HG02759 (cell line): ENCODE measurements at regions not wholly inside any gene's neighbourhood (a gene's known extent, or its start where the extent isn't known, plus 50 kb on each side); places are given as distances from the start of the nearest gene placed in this dataset.
"Not testable (repeated sequence)": the region's sequence is repeated elsewhere in the genome, so short reads cannot be mapped to it uniquely, and the experiment has no call there.

ENCODE experiments used
- ATAC-seq: cut with Tn5 transposase; IDR thresholded peaks from one replicate; pipeline ENCODE4 v1.9.1; 2021; ENCODE audit warnings: mild to moderate bottlenecking, moderate library complexity; ENCODE audit not compliant: unreplicated experiment

DNA sequence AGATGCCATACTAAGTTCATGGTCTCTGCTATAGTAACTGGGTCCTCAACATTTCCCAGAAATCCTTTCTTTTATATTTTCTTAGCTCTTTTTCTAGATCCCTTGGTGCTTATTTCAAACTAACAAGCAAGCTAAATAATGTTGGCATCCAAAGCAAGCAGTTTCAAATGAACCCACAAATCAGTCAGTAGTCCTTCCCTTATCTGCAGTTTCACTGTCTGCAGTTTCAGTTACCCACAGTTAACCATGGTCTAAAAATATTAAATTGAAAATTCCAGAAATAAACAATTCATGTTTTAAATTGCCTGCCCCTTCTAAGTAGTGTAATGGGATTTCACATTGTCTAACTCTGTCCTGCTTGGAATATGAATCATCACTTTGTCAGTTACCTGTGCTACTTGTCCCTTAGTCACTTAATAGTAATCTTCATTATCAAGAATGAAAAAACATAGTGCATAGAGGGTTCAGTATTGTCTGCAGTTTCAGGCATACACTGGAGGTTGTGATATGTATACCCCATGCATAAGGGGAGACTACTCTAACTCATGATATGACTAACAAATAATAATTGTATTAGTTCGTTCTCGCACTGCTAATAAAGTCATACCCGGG, 633.7 kb downstream of the MECOM start:
- ATAC-seq: no peak

GRCh38 chr3:169028716-169029115, 634.8 kb downstream of the MECOM start:
- ATAC-seq: no peak

GRCh38 chr3:169026543-169027182, 636.8 kb downstream of the MECOM start:
- no peak for ATAC-seq

- ATAC-seq: no peak
Measured at GRCh38 chr3:169022457-169022856, 641.1 kb downstream of the MECOM start.

DNA sequence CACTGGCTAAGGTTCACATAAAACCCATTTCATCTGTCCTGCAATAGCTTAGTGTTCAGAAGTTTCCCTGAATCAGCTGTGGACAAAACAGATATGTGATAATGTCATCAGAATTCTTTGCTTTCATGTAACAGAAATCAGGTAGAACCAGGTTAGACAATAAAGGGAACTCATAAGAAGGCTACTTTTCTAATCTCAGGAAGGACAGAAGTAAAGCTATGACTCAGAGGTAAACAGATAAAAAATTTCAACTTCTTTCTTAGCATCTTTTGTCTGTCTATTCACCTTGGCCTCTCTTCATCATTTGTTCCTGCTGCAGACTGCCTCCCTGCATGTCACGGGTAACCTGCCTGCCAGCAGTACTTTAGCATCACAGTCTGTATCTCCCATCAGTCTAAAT, 643.1 kb downstream of the MECOM start:
- no peak for ATAC-seq

DNA sequence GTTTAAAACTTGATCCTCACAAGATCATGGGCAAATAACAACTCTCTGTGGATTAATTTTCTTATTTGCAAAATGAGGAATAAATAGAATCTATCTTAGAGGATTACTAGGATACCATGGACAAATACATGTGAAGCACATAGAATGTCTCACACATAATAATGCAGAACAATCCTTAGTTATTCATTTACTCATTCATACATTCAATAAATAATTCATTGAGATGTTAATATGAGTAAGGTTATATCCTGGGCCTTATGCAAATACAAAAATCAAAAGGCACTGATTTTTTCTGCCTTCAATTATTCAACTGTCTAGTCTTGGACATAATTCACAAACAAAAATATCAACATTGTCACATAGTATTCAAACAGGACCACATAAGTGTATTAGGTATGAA, 654.1 kb downstream of the MECOM start:
- ATAC-seq: no peak

GRCh38 chr3:169008776-169009358, 654.6 kb downstream of the MECOM start:
- peak; percentile 59 for ATAC-seq

DNA sequence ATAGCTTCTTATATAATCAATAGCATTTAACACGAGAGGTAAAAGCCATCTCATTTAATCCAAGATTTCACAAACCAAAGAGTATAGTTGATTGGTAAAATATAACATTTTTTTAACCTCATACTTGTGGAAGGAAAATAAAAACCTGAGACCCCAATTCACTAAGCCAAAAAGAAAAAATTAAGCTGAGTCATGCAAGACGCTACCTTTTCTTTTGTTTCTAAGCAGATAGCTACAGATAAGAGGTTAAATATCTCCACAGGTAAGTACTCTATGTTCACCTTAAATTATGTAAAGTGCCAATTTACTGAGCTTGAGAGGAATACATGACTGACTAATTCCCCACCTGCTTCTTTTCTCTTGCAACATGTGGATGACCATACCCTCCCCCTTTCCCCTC, 656.4 kb downstream of the MECOM start:
- no peak for ATAC-seq

GRCh38 chr3:169006398-169006797, 657.1 kb downstream of the MECOM start:
- not testable (repeated sequence) for ATAC-seq

GRCh38 chr3:169002689-169003088, 660.8 kb downstream of the MECOM start:
- no peak for ATAC-seq

GRCh38 chr3:168998792-168999191, 664.7 kb downstream of the MECOM start:
- ATAC-seq: no peak

DNA sequence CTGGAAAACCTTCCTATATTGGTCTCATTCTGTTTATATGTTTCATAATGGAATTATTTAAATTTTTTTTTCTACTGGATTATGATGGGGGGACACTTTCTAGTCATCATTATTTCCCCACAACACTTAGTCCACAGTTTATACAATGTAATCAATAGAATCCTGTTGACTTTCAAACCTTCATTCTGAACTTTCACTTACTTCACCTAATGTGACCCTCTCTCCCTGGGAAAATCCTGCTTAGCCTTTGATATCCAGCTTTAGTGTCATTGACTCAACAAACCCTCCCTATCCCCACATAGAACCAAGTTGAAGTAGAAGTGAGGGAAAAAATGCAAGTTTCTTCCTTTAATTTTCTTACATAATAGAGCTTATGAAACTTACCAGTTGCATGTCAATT, 666.0 kb downstream of the MECOM start:
- no peak for ATAC-seq

- no peak for ATAC-seq
Measured at GRCh38 chr3:168996622-168997021, 666.9 kb downstream of the MECOM start.

- no peak for ATAC-seq
Measured at GRCh38 chr3:168995129-168995528, 668.4 kb downstream of the MECOM start.

DNA sequence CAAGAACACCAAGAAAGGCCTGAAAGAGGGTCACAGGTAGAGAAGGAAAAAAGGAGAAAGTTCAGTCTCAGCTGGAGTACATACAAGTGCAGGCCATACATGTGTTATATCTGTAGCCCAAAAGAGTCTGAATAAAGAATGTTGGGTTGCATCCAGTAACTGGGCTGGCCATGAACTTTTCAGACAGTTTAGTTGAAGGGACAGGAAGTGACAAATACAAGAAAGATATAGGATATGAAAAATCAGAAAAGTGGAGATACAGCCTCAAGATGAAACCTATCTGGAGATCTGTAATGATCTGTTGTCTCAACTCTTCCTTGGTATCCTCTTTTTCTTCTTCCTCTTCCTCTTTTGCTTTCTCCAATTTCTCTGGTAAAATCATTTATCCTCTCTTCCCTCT, 671.7 kb downstream of the MECOM start:
- no peak for ATAC-seq

DNA sequence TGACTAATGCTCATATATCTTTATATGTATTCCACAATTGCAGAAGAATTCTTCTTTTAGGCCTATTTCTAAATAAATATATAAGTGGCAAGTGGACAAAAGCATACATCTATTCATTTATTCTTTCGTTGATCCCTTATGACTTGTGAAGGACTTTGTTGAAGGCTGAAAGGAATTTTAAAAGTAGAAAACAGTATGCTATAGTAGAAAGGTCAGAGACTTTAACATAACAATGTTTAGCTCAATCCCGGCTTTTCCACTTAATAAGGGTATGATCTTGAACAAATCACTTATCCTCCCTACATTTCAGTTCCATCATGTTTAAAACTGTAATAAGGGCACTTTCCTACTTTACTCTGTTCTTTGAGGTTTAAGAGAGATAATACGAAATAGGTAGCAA, 672.9 kb downstream of the MECOM start:
- no peak for ATAC-seq

DNA sequence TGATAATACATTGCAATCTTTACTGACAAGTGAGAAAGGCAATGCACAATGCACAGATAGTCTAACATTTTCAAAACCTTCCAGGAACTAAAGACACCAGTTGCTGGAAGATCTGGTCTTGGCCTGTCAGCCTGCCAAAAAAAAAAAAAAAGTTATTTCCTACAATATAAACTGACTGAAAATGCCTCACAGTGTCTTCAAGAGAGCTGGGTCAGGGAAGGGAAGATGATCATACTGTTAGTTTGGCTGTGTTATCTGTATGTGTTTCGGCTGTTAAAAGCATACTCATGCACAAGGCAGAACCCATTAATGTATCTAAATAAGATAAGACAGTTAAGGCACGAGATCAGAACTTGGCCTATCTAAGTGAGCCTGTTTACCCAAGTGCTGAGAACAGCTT, 673.4 kb downstream of the MECOM start:
- ATAC-seq: no peak

DNA sequence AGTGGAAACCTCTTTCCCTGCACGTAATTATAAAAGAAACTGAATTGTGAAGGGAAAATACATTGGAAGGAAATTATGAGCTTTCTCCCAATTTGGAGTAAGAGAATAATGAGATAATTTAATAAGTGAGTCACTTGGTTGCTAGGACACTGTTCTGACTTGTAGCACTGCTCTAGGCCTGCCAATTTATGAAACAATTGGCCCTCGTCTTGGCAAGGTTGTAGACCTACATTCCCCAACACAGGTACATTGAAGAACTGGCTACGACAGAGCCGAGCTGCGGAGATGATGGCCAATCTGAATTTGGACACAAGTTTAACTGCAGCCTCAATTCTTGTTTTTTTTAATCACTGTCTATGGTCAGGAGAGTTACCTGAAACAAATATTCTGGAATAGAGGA, 674.1 kb downstream of the MECOM start:
- ATAC-seq: no peak

GRCh38 chr3:168988853-168989252, 674.7 kb downstream of the MECOM start:
- no peak for ATAC-seq

DNA sequence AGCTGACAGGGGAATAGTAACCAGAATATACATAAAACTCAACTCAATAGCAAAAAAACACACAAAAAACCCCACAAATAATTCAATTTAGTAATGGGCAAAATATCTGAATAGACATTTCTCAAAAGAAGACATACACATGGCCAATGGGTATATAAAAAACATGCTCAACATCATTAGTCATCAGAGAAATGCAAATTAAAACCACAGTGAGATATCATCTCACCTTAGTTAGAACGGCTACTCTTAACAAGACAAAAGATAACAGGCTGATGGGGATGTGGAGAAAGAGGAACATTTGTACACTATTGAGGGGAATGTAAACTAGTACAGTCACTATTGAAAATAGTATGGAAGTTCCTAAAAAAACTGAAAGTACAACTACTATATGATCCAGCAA, 678.6 kb downstream of the MECOM start:
- ATAC-seq: no peak

- no peak for ATAC-seq
Measured at GRCh38 chr3:168983046-168983445, 680.5 kb downstream of the MECOM start.

DNA sequence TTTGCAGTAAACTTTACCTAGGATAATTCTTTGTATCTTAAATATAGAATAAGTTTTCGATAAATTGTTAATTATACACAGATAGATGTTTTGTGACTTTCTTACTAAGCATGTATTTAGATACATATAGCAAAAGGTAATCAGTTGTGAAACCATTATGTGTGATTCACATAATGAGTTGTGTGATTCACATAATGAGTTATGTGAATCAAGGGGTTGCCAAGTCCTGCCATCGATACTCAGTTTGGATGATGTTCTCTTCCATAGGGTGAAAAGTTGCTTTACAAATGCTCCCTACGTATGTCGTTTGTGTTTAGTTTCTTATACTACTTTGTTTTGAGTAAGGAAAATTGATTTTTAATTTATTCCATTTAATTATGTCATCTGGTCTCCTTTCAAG, 682.1 kb downstream of the MECOM start:
- no peak for ATAC-seq
